ENCODE measurements at regions not wholly inside any gene's neighbourhood (a gene's known extent, or its start where the extent isn't known, plus 50 kb on each side); places are given as distances from the start of the nearest gene placed in this dataset.
A peak's percentile ranks its signal among the peaks of the same experiment; 100 is the strongest.

- no peak for TF ChIP-seq POLR2AphosphoS5 (IDR thresholded peaks at IDR 0.05; ENCODE audit: low read depth, low read length)
- no peak for TF ChIP-seq CTCF (IDR thresholded peaks at IDR 0.05; ENCODE audit: control extremely low read depth in 1 of 3, insufficient read depth in 1 of 3, low read depth in 1 of 3, low read length in 3 of 3)
- TF ChIP-seq ATF2 (IDR thresholded peaks at IDR 0.05; ENCODE audit: low read length): no peak
- no peak for TF ChIP-seq RAD21 (IDR thresholded peaks at IDR 0.05 in 1 of 2, conservative IDR thresholded peaks at IDR 0.05 in 1 of 2; ENCODE audit: low read depth in 2 of 2, low read length in 2 of 2)
- no peak for TF ChIP-seq EZH2 (IDR thresholded peaks at IDR 0.05; ENCODE audit: low read depth, low read length, severe bottlenecking)
- TF ChIP-seq YY1 (IDR thresholded peaks at IDR 0.05; ENCODE audit: low read depth, low read length): peak; percentile 53; the same call in 1 of the 2 replicates
- TF ChIP-seq GABPA (IDR thresholded peaks at IDR 0.05; ENCODE audit: borderline replicate concordance, insufficient read depth, low read length): no peak
- TF ChIP-seq SP1 (IDR thresholded peaks at IDR 0.05; ENCODE audit: low read depth, low read length): no peak
- no peak for TF ChIP-seq POLR2A (IDR thresholded peaks at IDR 0.05; ENCODE audit: control extremely low read depth in 1 of 2, low read depth in 2 of 2, low read length in 2 of 2)
- TF ChIP-seq USF2 (IDR thresholded peaks at IDR 0.05; ENCODE audit: low read length): no peak
- TF ChIP-seq EP300 (IDR thresholded peaks at IDR 0.05; ENCODE audit: borderline replicate concordance in 1 of 2, low read depth in 2 of 2, low read length in 2 of 2): no peak
- no peak for TF ChIP-seq CEBPB (IDR thresholded peaks at IDR 0.05; ENCODE audit: low read depth, low read length)
- TF ChIP-seq SIRT6 (IDR thresholded peaks at IDR 0.05; ENCODE audit: low read length): no peak
- TF ChIP-seq ATF3 (IDR thresholded peaks at IDR 0.05; ENCODE audit: insufficient read depth, low read depth, low read length): no peak
Observed at GRCh38 chr5:18800293-18801025, 1166.2 kb downstream of the TAF11L14 start.

All from H1 (cell line).